ENCODE measurements at regions not wholly inside any gene's neighbourhood (a gene's known extent, or its start where the extent isn't known, plus 50 kb on each side); places are given as distances from the start of the nearest gene placed in this dataset.

DNA sequence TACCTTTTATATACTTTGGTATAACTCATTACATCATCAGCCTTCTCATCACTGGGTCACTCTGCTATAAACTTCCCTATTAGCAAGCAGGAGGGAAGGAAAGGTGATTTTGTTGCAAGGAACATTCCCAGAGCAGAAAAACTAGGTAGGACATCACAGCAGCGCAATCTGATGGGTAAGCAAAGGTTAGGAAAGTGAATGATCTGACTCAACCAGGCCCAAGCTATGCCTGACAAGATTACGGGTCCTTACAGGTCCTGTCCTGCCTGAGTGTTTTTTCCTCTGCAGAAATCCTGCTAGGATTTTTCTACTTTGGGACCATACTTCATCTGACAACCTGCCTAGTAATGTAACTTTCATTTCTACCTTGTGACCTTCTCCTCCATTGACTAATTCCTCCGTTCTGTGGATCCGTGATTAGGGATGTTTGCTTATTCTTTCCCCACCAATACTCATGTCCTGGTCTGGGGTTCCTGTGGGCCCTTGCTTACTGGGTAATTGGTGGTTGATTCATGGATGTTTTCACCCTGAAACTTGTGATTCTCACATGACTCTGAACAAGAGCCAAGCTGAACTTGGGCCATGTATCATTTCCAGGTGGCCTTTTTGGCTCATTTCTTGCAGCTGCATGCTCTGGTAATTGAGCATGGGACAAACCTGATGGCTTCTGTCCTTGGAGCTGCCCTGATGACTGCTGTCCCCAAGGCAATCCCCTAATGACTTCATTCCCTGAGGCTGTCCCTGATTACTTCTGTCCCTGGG lies 111.9 kb upstream of the KIT start:
- POLR2A ChIA-PET = interaction anchor here (2.6 kb wide), 1 partner anchor 11 kb away, joined by 14 read pairs; no protein-coding TSS in a partner anchor
- FAIRE-seq = no peak

More for the DNA sequence above, 111.9 kb upstream of the KIT start:
- no peak overlapping the region for H3K4me3 ChIP-seq
- H3K9ac ChIP-seq (ENCODE audit: insufficient read depth in 1 of 2, low read depth in 2 of 2, low read length in 2 of 2) = no peak overlapping the region
- no peaks in the 10 kb centered on the region for H3K27me3 ChIP-seq (ENCODE audit: control insufficient read depth in 2 of 2, insufficient read depth in 2 of 2, low read length in 2 of 2)
- H2AFZ ChIP-seq (ENCODE audit: low read depth, low read length) = no peak overlapping the region
- ATAC-seq (no peak), DNase-seq (ENCODE audit: extremely low read depth in 1 of 4, low spot score in 3 of 4) (no peak)
- H3K36me3 ChIP-seq (ENCODE audit: control insufficient read depth, insufficient read depth, low read length) = no peaks in the 10 kb centered on the region
- no peaks in the 10 kb centered on the region for H3K9me1 ChIP-seq (ENCODE audit: control insufficient read depth, insufficient read depth, low read length)
- H4K20me1 ChIP-seq (replicated peaks; ENCODE audit: control insufficient read depth, insufficient read depth, low read length) = no peaks in the 10 kb centered on the region
- BruUV-seq (replicated peaks) = no TSS peak
- no peak overlapping the region for H3K27ac ChIP-seq (ENCODE audit: extremely low read depth, low read depth, low read length)
- CTCF ChIA-PET (ENCODE audit: low intra/inter-chr PET ratio) = no interaction called here
- WGBS (ENCODE audit: insufficient coverage, low coverage, missing lambda C conversion rate) = 95% methylated on average over 4 of the region's 4 CpGs
- in situ Hi-C loops (cut with MboI) (no loop called here), intact Hi-C loops (cut with micrococcal nuclease) (no loop called here)
- no peaks in the 10 kb centered on the region for H3K79me2 ChIP-seq (ENCODE audit: control insufficient read depth, insufficient read depth, low read length)
- H3K9me3 ChIP-seq (replicated peaks; ENCODE audit: control insufficient read depth, insufficient read depth, low read depth, low read length) = no peaks in the 10 kb centered on the region
- no peak overlapping the region for H3K4me2 ChIP-seq (ENCODE audit: insufficient read depth, low read length)
- H3K4me1 ChIP-seq (replicated peaks in 1 of 2; ENCODE audit: control insufficient read depth in 2 of 2, insufficient read depth in 2 of 2, low read length in 2 of 2) = peaks cover 14 to 46% of the 10 kb centered on the region in 2 experiments
- TF ChIP-seq ERF (CRISPR knock-in tag; IDR thresholded peaks at IDR 0.05) = no peak
- no peak for TF ChIP-seq GABPB1 (CRISPR knock-in tag; IDR thresholded peaks at IDR 0.05)
- TF ChIP-seq PBX2 (CRISPR knock-in tag; IDR thresholded peaks at IDR 0.05; ENCODE audit: low read depth) = no peak
- TF ChIP-seq PBX2 (tag; conservative IDR thresholded peaks at IDR 0.05; ENCODE audit: low read depth) = no peak
- no peak for TF ChIP-seq CBX2 (IDR thresholded peaks at IDR 0.05; ENCODE audit: insufficient read depth, low read length, poor library complexity, severe bottlenecking)
- TF ChIP-seq HNRNPUL1 (IDR thresholded peaks at IDR 0.05; ENCODE audit: low read length) = no peak
- no peak for TF ChIP-seq CBX3 (IDR thresholded peaks at IDR 0.05; ENCODE audit: borderline replicate concordance in 1 of 2, low read length in 2 of 2)
- TF ChIP-seq MEIS2 (IDR thresholded peaks at IDR 0.05; ENCODE audit: partially characterized antibody) = no peak
- TF ChIP-seq ZBTB49 (CRISPR knock-in tag; IDR thresholded peaks at IDR 0.05; ENCODE audit: borderline replicate concordance) = no peak
- TF ChIP-seq ARNT (IDR thresholded peaks at IDR 0.05) = no peak
- TF ChIP-seq MED1 (CRISPR knock-in tag; IDR thresholded peaks at IDR 0.05; ENCODE audit: borderline replicate concordance) = no peak
- TF ChIP-seq BHLHE40 (IDR thresholded peaks at IDR 0.05; ENCODE audit: low read length) = no peak
- no peak for TF ChIP-seq RUNX1 (IDR thresholded peaks at IDR 0.05; ENCODE audit: low read depth)
- TF ChIP-seq ESRRB (CRISPR knock-in tag; IDR thresholded peaks at IDR 0.05; ENCODE audit: borderline replicate concordance) = no peak
- no peak for TF ChIP-seq SIRT6 (IDR thresholded peaks at IDR 0.05; ENCODE audit: low read depth, low read length)
